CD4-positive, alpha-beta T cell treated with Interleukin-12 subunit alpha and Interleukin-12 subunit beta, for 1 hour (primary cell): ENCODE measurements at regions not wholly inside any gene's neighbourhood (a gene's known extent, or its start where the extent isn't known, plus 50 kb on each side); places are given as distances from the start of the nearest gene placed in this dataset.

Experiments
- DNase-seq: peaks from one replicate; pipeline ENCODE4 v3.0.0-alpha.2; 2020

DNA sequence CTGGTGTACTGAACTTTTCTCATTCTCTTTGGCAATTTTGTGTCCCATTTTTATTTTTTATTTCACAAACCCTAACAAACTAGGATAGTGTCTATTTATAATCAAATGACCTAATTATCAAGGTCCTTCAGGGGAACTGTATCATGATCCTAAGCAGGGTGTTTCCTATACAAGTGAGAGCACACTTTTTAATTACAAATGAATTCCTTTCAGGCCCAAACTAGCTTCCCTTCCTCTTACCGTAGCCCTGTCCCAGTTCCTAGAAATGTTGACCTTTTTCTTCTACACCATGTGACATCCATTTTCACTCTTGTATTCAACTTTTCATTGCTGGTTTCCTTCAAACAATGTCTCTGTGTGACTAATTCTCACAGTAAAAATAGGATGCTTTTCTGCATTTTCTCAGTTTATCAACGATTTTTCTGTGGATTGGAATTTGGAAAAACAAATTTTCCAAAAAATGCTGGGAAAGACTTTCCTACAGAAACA, 411.4 kb downstream of the CCDC91 start:
- no peak for DNase-seq

DNA sequence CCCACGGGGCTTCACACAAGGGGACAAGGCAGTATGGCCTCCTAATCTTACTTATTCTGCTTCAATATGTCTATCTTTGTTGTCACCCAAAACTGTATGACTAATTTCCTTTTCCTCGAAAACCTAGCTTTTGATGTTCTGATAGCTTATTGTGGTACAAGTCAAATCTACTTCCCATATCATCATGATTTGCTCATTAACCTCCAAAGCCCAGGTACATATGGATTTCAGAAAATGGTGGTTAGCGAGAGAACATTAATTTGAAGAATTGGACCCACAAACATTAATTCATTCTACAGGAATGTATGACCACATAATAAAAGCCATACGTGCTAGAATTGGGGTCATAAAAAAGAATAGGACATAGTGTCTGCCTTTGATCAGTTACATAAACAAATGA, 412.5 kb downstream of the CCDC91 start:
- no peak for DNase-seq

DNA sequence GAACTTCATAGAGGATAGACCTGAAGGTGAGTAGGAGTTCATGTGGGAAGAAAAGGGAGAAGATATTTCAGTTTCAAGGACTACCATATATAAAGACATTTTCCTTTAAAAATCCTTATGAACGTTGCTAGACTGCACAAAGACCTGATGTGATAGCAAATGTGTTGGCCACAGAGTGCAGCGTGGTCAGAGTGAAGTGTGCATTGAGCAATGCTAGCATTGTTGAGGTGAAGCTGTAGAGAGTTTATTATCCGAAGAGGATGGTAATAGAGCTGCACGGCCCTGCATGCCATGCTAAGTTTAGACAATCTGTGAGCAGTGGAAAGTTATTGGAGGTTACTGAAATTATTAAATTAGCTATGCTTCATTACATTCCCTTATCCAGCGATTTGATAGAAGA, 413.0 kb downstream of the CCDC91 start:
- DNase-seq, result no peak

DNA sequence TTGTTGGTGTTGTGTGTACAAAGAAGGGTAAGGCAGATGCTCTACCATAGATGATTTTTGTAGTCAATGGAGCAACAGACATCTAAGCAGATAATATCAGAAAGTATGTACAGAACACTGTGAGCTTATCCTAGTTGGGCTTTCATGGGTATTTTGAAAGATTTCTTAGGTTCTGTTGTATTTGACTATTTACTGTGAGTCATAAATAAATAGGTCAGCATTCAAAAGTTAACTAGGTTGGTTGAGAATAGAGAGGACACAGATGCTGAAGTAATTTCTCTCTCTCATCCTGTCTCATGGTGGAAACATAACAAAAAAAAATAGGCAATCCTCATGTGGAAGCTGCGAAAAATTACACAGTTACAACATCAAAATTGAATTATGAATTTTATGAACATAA, 413.5 kb downstream of the CCDC91 start:
- DNase-seq, result no peak

DNA sequence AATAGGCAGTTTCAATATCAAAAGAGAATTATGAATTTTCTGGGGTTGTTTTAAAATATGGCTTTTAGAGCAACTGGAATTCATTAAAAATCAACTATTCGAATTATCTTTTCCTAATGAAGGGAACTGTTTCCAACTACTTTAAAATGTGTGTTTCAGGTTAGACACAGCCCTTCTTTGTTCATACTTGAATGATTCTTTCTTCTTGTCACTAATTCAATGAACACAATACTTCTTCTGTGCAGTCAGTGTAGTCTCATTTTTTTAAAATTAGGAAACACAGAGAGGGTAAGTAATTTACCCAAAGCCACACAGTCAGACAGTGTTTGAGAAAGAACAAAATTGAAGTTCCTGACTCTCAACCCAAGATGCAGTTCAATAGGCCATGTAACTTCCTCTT, 414.0 kb downstream of the CCDC91 start:
- DNase-seq, result no peak

DNA sequence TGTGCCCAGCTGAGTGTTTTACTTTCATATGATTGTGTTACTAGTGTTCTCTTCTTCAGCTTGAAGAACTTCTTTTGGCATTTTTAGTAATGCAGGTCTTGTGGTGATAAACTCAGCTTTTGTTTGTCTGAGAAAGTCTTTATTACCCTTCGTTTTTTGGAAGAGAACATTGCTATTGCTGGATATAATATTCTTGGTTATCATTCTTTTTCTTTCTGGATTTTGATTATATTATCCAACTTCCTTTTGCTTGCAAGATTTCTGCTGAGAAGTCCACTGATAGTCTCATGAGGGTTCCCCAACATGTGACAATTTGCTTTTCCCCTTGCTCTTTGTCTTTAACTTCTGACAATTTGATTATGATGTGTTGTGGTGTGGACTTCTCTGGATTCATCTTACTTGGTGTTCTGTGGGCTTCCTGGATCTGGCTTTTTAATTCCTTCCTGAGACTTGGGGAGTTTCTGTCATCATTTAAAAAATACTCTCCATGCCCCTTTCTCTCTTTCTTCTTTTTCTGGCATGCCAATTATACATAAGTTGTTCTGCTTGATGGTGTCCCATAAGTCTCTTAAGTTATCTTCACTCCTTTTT, 416.8 kb downstream of the CCDC91 start:
- no peak for DNase-seq

DNA sequence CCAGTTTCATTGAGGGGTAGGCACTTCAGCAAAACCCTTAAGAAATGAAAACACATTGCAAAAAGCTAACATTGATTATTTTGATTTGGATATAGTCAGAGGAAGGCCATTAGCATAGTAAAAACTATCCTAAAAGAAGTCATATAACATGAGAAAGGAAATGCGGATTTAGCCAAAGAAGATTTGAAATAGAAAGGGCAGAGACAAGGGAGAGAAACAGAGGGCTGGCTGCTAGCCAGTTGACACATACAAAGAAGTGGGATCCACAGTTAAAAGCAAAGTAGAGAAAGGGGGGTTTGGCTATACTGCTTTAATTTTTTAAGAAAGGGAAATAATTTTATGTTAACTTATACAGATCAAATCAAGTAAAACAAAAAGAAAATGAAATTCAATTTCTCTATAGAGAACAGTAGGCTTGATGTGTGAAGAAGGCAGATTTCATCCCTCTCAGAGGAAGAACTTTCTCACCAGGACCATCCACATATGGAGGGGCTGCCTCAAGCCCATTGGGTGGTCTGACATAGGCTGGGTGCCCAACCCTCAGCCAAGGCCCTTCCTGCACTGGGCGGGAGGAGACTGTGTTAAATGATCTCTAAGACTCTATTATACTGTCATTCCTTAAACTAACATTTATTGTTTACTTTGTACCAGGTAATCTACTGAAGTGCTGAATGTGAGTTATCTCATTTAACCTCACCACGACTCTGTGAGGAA, 420.3 kb downstream of the CCDC91 start:
- no peak for DNase-seq

DNA sequence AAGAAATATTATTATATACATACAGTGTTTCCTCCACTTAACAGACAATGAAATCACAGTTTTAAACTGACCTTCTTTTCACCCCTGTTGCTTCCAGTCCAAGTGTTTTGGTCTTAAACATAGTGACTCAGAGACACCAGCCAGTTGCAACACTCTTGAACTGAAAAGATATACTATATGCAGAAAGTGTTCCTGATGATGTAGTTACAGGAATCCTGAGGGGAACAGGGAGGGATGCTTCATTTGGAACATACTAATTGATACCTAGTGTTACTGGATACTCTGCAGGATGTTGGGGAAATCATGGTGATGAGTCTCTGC, 420.8 kb downstream of the CCDC91 start:
- no peak for DNase-seq

DNA sequence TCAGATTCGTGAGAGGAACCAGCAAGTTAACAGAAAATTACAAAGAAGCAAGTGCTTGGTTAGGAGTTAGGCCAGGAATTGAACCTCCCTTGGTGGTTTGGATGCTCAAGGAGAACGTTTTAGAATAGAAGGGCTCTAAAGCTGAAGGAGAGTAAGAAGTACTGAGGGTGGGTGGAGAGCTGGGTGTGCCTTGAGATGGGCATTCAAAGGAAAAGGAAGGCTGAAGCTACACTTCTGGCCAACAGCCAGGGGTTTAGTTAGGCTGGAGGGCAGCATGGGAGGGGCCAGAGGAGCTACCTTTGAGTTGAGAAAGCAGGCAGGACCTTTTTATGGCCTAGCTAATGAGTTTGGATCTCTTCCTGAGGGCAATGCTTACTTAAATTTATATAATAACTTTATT, 421.2 kb downstream of the CCDC91 start:
- DNase-seq, result no peak

DNA sequence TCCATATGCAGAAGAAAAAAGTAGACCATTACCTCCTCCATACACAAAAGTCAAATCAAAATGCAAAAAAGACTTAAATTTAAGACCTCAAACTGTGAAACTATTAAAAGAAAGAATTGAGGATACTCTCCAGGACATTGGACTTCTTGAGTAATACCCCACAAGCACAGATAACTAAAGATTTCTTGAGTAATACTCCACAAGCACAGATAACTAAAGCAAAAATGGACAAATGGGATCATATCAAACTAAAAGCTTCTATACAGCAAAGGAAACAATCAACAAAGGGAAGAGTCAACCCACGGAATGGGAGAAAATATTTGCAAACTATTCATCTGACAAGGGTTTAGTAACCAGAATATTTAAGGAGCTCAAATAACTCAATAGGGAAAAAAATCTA, 427.9 kb downstream of the CCDC91 start:
- no peak for DNase-seq

DNA sequence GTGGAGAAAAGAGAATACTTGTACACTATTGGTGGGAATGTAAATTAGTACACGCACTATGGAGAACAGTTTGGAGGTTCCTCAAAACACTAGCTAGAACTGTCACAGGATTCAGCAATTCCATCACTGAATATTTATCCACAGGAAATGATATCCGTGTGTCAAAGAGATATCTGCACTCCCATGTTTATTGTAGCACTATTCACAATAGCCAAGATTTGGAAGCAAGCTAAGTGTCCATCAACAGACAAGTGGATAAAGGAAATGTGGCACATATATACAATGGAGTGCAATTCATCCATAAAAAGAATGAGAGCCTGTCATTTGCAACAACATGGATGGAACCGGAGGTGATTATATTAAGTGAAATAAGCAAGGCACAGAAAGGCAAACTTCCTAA, 428.5 kb downstream of the CCDC91 start:
- DNase-seq, result no peak

DNA sequence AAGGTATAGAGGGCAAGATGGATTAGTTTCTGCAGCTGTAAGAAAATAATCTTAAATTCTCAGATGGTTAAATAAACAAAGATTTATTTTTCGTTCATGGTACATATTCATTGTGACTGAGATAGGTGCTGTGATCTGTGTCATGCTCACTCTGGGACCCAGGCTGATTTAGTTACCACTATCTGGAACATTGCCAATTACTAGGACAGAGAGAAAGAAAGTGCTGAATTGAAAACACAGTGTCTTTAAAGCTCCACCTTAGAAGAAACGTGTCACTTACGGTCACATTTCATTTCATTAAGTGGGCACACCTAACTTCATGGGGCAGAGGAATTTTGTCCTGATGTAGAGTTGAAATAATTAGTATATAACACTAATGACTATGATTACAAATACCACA, 430.0 kb downstream of the CCDC91 start:
- DNase-seq, result no peak

DNA sequence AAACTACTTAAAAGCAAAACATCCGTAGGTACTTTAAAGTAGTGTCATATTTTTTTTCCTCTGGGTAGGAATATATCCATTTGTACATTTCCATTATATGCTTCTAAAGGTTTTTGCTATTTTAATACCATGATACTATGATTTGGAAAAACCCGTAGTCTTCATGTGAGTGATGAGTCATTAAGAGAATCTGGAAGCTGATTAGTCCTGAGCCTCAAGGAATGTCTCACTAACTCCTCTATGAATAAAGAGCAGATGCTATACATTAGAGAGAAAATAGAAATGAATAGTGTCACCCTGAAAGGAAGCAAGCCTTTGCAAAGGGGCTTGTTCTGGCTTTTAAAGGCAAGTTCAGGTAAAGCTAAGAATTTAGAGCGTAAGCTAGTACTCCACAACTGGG, 432.1 kb downstream of the CCDC91 start:
- no peak for DNase-seq

DNA sequence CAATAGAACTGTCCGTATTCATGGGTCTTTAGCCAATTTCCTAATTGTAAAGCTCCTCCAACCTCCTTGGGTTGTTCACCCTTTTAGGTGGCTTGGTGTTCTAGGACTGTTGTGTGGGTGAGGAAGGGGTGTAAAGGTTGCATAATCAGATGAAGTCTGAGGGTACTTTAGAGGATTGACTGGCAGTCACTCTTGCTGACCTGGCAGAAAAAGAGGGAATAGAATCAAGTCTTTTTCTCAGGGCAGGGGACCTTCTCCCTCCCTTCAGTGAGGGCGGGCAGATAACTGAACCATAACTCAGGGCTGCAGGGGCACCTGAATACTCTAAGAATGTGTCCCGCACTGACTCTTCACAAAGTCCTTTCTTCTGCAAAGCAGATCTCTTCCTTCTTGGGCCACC, 436.2 kb downstream of the CCDC91 start:
- no peak for DNase-seq

DNA sequence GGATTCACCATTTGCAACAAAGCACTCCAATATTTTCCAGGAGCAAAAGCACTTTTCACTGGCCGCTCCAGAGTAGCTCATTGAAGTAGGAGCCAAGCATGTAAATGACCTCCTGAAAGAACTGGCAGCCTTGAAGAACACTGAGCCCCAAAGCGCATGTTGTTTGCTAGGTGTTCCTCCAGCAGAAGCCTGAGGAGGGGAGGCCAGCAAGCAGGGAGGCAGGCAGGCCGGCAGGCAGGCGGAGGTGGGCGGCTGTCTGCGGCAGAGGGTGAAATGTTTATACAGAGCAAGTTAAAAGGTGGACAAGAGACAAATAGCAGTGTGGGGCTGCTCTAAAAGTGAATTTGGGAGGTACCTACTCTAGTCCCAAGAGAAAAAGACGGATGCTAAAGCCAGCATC, 439.4 kb downstream of the CCDC91 start:
- no peak for DNase-seq

DNA sequence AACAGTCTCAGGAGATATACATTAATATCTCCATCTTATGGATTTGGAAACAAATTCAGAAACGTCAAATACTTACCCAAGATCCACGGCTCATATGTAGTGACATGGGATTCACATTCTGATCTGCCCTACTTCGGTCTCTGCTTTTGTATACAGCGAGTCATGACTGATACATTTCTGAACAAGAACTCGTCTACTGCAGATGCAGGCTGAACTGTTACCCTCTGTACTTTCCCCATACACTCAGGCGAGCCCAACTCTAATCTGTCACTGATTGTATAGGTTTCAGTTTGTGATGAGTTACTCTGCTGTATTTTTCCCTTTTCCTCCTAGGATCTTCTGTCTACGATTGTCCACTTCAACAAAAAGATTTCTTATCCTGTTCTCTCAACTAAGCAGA, 441.6 kb downstream of the CCDC91 start:
- no peak for DNase-seq

DNA sequence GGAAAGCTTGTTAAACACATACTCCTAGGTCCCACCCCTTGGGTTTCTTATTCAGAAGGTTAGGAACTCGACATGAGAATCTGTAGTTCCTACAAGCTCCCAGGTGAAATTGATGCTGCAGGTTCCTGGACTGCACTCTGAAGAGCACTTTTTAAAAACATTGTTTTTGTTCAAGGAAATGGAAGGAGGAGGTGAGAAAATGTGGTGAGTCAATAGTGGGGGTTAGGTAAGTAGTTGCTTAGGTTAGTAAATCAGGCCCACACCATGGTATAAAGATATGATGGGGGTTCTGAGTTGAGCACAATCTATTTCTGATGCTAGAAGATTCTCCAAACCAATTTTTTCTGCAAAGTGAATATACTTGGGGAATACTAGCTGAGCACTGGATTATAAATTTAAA, 450.3 kb downstream of the CCDC91 start:
- no peak for DNase-seq

DNA sequence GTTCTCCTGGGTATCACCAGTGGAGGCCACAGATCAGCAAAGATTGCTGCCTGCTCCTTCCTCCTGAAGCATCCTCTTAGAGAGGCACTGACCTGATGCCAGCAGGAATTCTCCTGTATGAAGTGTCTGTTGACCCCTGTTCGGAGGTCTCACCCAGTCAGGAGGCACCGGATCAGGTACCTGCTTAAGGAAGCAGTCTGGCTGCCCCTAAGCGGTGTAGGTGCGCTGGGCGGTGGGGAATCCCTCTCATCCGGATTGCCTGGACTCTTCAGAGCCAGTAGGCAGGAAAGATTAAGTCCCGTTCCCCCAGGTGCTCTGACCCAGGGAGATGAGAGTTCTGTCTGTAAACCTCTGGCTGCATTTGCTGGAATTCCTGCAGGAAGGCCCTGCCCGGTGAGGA, 455.2 kb downstream of the CCDC91 start:
- DNase-seq, result no peak

DNA sequence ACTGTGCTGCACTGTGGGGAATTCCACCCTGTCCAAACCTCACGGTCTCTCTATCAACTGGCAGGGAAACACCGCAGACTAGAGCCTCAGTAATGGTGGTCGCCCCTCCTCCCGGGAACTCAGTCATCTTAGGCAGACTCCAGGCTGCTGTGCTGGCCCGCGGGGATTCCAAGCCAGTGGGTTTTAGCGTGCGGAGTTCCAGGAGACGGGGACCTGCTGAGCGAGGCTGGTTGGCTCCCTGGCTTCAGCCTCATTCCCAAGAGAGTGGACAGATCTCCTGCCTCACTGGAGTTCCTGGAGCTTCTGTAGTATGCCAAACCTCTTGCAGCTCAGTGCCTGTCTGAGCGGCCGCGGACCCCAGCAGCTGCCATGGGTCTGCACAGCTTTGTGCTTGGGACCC, 455.6 kb downstream of the CCDC91 start:
- no peak for DNase-seq

DNA sequence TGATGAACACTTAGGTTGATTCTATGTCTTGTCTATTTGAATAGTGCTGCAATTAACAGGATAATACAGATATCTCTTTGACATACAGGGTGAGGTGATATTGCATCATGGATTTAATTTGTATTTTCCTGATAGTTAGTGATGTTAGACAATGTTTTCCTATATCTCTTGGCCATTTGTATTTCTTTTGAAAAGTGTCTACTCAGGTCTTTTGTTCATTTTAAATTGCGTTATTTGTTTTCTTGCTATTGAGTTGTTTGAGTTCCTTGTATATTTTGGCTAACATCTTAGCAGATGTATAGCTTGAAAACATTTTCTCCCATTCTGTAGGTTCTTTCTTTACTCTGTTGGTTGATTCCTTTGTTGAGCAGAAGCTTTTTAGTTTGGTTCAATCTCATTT, 460.6 kb downstream of the CCDC91 start:
- DNase-seq, result no peak

DNA sequence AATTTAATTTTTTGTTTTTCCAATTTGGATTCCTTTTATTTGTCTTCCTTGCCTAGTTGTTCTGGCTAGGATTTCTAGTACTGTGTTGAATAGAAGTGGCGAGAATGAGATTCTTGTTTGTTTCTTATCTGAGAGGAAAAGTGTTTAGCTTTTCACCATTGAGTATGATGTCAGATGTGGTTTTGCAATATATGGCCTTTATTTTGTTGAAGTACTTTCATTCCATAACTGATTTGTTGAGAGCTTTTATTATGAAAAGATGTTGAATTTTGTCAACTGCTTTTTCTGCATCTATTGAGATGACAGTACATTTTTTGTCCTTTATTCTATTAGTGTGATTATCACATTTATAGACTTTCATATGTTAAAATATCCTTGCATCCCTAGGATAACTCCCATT, 462.0 kb downstream of the CCDC91 start:
- no peak for DNase-seq

DNA sequence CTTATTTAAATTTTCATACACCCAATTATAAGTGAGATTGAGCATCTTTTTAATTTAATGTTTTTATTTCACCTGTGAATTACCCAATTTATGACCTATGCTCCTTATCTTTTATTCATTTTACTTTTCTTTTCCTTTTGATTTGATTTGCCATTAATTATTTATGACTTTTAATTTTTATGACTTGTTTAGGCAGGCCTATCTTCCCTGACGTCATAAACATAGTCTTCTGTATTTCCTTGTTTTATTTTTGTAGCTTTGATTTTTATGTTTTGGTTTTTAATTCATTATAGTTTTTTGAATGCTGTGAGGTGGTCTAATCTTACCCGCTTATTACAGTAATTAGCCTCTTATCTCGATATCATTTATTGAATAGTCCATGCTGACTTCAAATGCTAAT, 467.1 kb upstream of the FAR2 start:
- no peak for DNase-seq

DNA sequence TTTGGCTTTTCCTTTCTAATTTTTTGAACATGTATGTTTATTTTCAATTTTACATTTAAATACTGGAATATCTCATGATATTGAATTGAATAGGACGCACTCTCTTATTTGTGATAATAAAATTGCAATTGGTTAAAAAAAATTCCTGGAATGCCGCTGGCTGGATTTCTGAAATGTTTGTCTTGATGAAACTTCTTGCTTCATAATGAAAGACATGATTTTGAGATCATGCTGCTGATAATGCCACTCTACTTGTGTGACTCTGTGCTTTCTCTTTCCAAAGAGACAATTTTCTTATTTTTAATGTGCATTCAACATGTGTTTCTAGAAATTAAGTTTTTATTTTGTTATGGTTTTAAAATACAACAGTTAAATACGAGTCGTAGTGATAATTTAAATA, 465.7 kb upstream of the FAR2 start:
- no peak for DNase-seq

DNA sequence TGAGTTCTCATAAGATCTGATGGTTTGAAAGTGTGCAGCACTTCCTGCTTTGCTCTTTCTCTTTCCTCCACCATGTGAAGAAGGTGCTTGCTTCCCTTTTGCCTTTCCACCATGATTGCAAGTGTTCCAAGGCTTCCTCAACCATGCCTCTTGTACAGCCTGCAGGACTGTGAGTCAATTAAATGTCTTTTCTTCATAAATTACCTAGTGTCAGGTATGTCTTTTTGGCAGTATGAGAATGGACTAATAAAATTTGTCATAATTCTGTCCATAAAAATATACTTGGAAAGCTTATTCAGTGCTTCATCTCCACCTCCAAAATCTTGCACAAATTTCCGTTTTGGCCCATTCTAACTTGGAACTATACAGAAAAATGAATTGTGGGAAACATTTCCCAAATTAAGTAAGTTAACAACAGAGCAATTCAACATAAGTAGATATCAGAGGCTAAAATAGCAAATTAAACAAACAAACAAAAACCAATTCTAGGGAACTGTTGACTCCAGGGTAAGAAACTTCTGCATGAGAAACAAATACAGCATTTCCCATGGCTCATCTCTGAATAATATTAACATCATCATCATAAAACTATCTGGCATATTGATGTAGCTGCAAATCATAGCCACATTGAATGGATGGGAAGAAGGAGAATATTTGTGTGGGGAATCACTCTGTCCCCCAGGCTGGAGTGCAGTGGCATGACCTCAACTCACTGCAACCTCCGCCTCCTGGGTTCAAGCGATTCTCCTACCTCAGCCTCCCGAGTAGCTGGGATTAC, 459.5 kb upstream of the FAR2 start:
- no peak for DNase-seq
